Muscle of back (tissue), 3 donors: ENCODE measurements at regions not wholly inside any gene's neighbourhood (a gene's known extent, or its start where the extent isn't known, plus 50 kb on each side); places are given as distances from the start of the nearest gene placed in this dataset.

Source experiments
- DNase-seq, 3 donors: peaks; one replicate each; pipeline versions ENCODE4 v3.0.0 to v3.0.0-alpha.2; 2013

GRCh38 chr2:121897335-121897970 is 142.0 kb downstream of the TSN start:
- no peak for DNase-seq

GRCh38 chr2:121898483-121898882 is 143.0 kb downstream of the TSN start:
- peak in 1 of 3 donors; percentile 46 for DNase-seq

- DNase-seq: no peak
Measured at GRCh38 chr2:121900391-121900790, 144.9 kb downstream of the TSN start.

GRCh38 chr2:121902171-121902591 is 146.7 kb downstream of the TSN start:
- peak in 1 of 3 donors; percentile 42 for DNase-seq

- no peak for DNase-seq
Measured at GRCh38 chr2:121902616-121903015, 147.2 kb downstream of the TSN start.

GRCh38 chr2:121903037-121903689 is 147.7 kb downstream of the TSN start:
- DNase-seq: peak in 1 of 3 donors; percentile 31

DNA sequence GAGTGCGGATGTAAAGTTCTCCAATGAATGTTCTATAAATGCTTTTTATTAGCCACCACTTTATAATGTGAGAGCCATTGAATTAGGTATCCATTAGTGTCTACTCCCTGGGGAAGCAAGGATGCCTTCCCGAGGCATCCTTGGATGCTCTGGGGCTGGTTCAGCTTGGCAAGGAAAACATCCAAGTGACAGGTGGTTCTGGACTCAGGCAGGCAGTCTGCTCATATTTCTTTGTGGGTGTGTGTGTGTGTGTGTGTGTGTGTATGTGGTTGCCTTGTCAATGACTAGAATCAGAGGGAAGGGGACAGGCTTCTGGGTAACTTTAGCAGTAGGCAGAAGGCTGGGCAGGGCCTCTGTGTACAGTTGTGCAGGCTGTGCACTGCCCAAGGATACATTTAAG is 149.2 kb downstream of the TSN start:
- DNase-seq: no peak

- no peak for DNase-seq
Measured at GRCh38 chr2:121905201-121905600, 149.8 kb downstream of the TSN start.

DNA sequence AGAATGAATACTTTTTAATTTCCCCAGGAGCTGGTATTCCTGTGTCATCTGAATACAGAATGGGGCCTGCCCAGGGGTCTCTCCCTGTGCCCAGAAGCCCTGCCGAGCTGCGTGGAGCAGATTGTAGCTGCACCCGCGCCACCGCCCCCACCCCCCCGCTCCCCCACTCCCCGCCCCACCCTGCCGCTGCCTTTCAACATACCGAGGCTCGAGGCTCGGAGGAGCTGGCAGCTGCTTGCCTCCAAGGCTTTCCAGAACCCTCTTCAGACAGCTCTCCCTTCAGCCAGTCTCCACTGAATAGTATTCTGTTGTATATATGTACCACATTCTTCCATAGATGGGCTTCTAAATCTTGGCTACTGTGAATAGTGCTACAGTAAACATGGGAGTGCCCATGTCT is 150.7 kb downstream of the TSN start:
- DNase-seq: no peak

DNA sequence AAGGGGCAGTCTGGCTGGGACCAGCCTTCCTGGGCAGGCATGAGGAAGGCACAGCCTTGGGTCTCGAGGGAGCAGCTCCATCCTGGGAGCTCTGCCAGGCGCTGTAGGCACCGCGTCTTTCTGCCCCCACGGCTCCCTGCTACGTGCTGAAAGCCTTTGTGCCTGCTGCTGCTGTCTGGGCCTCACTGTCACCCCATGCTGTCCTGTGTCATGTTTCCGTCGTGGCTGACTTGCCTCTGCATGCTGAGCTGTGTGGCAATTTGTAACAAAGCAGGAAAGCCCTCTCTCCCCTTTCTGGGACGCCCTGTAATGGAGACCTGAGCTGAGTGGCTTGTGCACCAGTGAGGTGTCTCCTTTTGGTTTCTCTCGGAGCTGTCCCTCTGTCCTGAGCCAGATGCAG is 152.5 kb downstream of the TSN start:
- no peak for DNase-seq

DNA sequence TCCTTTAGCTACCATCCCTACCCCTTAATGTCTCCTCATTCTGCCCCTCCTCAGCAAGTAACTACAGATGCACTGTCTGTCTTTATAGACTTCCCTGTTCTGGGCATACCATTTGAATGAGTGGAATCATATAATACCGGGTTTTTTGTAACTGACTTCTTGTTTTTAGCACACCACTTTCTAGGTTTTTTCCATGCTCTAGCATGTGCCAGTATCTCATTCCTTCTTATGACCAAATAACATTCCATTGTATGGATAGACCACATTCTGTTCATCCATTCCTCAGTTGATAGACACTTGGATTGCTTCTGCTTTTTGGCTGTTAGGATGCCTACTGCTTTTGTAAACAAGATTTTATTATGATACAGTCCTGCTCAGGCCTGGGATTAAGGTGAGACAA is 154.7 kb downstream of the TSN start:
- no peak for DNase-seq

DNA sequence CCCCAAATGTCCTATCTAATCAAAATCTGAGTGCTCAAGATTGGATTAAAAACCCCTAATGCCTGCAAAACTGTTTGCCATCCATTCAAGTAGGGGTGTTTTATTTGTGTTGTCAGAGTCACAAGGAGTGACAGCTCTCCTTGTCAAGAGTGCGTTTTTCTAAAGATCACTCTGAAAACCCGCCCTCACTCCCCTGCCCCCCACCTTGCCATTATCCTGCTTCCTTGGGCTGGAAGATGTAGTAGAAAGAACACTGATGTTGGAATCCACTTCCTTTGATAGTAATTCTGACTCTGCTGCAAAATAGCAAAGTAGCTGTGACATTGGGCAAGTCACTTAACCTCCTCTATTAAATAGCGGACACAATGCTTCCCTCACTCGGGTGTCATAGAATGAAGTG is 155.6 kb downstream of the TSN start:
- DNase-seq: no peak

- no peak for DNase-seq
Measured at GRCh38 chr2:121917143-121917542, 161.7 kb downstream of the TSN start.

DNA sequence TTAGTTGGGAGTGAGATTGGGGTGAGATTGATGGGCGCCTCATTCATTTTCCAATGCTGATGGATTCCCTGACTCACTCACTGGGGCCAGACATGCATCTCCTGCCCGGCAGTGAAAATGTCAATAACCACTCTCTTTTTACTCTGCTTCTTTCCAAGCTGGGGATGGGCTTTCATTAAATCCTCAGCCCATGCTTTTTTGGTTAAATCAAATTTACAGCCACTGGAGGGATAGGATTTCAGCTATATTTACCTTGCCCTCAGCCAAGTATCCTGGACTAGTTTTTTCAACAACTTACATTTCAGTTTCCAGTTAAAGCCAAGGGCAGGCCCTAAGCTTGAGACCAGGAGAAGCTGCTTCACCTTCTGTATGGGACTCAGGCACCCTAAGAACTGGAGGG is 162.8 kb downstream of the TSN start:
- no peak for DNase-seq

- no peak for DNase-seq
Measured at GRCh38 chr2:121919803-121920202, 164.4 kb downstream of the TSN start.

DNA sequence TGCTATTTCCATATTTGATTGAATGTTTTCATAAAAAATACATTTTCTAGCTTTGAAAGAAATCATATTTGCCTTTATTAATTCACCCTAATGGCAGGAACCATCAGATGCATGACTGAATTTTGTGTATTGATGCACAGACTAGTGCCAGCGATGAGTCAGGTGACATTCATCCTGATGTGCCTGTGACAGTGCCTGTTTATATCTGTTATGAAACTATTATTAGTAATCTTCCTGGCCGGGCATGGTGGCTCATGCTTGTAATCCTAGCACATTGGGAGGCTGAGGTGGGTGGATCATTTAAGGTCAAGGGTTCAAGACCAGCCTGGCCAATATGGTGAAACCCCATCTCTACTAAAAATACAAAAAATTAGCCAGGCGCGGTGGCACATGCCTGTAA is 170.0 kb downstream of the TSN start:
- DNase-seq: no peak

DNA sequence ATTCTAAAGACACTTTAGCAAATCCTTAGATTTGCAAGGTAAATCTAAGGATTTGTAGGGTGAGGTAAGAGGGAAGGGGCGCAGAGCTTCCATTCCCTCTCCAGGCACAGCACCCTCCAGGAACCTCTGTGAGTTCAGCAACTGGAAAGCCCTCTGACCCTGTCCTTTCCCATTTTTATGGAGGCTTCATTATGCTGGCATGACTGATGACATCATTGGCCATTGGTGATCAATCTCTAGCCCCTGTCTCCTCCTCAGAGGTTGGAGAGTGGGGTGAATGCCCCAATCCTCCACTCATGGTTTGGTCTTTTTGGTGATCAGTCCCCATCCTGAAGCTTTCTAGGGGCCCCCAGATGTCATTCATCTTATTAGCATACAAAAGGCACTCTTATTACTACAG is 187.8 kb downstream of the TSN start:
- DNase-seq: no peak

DNA sequence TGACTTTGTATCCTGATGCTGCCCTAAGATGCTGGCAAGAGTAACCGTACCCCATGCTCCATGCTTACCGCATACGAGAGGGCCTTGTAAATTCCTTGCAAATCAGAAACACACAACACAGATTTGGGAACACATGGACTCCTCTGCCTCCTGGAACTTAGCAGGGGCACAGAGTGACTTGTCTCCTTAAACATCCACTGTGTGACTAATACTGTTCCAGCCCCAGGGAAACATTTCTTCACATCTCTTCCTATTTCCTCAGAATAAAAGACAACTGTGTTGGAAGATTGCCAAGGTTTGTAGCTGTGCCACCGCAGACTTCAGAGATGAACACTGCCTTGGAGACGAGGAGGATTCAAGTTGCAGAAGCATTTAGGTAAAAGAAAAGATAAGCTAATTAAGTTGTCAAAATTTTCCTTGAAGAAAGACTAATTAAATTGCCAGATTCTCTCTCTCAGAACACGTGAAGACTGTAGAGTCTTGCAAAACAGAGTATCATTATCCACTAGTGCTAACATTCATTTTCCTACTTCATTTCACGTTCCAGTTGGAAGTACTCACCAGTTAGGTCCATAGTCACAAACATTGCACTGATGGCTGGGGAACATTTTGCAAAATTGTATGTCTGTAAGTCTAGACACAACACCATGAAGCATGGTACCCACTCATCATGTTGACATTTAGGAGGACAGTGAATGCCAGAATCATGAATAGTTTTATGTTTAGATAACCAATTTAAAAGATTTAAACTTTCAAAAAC is 188.8 kb downstream of the TSN start:
- DNase-seq: peak in 2 of 3 donors; percentile 18 to 79

- DNase-seq: no peak
Measured at GRCh38 chr2:121947674-121948073, 192.2 kb downstream of the TSN start.

DNA sequence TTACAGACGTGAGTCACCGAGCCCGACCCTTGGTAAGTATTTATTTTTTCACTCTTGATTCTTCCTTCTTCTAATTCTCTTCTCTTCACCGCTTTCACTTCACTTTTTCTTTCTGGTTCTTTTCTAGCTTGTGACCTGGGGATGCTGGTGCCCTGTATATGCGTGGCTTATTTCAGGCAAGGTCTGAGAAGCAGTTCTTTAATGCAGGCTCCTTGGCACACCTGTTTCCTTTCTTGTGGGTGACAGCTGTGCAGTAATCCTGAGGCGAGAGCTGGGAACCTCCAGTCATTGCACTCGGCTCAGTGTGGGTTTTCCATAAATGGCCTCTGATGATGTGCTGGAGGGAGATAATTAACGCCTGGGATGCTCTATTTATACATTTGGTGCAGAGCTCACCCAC is 193.8 kb downstream of the TSN start:
- no peak for DNase-seq

DNA sequence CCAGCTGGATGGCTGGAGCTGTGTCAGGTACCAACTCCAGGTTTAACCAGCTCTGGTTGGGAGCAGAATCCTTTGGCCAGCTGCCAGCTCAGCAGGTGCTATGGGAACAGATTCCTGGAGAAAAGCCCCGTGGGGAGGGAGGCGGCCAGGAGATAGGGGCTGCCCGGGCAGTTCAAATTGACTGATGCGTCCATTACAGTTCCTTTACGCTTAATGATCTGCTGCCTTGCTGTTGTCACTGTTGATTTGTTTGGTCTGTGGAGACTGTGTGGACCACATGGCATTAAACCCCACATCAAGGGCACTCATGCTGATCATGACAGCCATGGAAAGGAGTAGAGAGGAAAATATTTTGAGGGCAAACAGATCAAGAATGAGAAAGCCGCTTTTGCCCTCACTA is 200.0 kb downstream of the TSN start:
- DNase-seq: no peak

DNA sequence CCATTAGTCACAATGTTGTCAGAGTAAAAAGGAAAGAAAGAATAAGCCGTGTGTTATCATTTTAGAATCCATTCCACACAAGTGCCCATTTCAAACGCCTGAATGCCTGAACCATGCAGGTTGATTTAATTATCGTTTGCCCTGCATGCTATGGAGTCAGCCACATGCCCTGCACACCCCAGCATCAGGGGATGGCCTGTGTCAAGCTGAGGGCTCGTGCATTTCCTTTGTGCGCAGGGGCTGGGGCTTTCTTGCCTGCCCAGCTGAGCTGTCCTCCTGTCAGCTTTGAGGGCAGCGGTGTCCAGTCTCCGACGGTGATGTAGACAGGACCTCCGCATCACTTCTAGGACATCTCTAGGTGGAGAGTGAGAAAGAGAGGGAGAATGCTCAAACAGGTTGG is 200.4 kb downstream of the TSN start:
- DNase-seq: no peak

GRCh38 chr2:121960251-121960650 is 204.8 kb downstream of the TSN start:
- no peak for DNase-seq
